ENCODE measurements at regions not wholly inside any gene's neighbourhood (a gene's known extent, or its start where the extent isn't known, plus 50 kb on each side); places are given as distances from the start of the nearest gene placed in this dataset.

DNA sequence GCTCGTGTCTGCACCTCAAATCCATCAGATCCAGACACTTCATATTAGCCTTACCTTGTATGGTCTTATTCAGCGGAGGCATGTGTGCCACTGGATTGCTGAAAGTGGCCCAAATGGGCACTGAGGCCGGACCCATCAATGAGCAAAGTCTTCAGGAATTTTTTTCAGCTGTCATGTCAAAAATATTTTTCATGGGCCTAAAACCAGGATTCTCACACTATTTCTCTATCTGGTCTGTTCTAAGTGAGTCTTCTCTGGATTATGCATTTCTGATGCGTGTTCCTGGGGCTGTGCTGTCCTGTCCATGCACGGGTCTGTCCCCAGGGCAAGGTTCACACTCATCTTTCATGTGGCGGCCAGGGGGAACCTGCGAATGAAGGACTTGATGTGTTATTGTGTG, 94.6 kb downstream of the KCNA5 start:
- no peak for DNase-seq (ENCODE audit: extremely low read depth, low read depth)
- TF ChIP-seq, protein P1, sequence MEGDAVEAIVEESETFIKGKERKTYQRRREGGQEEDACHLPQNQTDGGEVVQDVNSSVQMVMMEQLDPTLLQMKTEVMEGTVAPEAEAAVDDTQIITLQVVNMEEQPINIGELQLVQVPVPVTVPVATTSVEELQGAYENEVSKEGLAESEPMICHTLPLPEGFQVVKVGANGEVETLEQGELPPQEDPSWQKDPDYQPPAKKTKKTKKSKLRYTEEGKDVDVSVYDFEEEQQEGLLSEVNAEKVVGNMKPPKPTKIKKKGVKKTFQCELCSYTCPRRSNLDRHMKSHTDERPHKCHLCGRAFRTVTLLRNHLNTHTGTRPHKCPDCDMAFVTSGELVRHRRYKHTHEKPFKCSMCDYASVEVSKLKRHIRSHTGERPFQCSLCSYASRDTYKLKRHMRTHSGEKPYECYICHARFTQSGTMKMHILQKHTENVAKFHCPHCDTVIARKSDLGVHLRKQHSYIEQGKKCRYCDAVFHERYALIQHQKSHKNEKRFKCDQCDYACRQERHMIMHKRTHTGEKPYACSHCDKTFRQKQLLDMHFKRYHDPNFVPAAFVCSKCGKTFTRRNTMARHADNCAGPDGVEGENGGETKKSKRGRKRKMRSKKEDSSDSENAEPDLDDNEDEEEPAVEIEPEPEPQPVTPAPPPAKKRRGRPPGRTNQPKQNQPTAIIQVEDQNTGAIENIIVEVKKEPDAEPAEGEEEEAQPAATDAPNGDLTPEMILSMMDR (IDR thresholded peaks at IDR 0.05; ENCODE audit: low read depth, low read length, missing control alignments): no peak
- no peak overlapping the region for H3K4me3 ChIP-seq (replicated peaks; ENCODE audit: low read depth, low read length)

DNA sequence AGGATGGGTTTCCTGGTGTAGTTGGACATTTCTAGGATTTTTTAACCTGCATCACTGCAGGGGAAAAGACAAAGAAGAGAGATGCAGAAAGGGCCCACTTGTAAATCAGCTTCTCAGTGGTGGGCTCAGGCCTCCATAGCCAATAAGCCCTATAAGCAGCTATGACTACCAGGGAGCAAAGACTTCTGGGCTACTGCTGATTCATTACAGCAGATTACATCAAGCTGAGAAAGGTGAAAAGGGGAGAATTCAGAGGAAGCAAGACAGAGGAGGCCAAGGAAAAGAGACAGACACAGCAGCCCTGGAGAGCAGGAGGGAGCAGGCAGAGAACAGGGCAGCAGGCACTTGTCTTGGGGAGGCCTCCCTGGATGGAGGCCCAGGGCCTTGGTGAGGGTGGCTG, 95.2 kb downstream of the KCNA5 start:
- TF ChIP-seq, protein P1 (IDR thresholded peaks at IDR 0.05; ENCODE audit: low read depth, low read length, missing control alignments): no peak
- no peak for DNase-seq (ENCODE audit: extremely low read depth, low read depth)
- H3K4me3 ChIP-seq (replicated peaks; ENCODE audit: low read depth, low read length): no peak overlapping the region

DNA sequence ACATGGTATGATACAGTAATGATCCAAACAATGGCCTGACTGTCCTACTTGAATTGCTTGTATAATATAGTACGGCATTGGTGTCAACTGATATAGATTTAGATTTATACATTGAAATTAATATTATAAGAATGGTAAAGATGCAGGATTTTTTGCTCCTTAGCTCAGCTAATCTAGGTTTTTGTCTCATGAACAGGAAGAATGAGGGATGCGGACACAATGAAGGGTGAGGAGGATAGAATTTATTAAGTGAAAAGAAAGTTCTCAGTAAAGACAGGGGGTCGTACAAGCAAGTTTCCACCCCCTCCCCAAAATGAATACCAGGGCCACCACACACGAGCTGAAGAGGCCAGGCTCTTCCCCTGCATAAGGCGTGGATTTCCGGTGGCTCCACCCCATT, 96.1 kb downstream of the KCNA5 start:
- DNase-seq (ENCODE audit: extremely low read depth, low read depth): no peak
- H3K4me3 ChIP-seq (replicated peaks; ENCODE audit: low read depth, low read length): no peak overlapping the region
- TF ChIP-seq, protein P1 (IDR thresholded peaks at IDR 0.05; ENCODE audit: low read depth, low read length, missing control alignments): no peak

DNA sequence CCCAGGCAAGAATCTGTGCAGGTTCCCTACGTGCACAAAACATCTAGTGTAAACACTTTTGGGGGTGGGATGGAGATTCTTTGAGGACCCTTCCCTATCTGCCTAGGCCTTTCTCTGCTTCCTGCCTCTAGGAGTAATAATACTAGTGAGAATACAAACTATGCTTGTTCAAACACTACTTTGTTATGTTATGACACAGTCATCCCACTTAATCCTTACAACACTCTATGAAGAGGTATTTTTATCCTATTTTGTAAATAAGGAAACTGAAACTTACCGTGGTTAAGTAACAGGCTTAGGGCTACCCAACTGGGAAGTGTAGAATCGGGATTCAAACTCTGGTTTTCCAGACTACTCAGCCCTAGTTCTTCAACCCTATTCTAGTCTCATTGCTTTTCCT, 96.5 kb downstream of the KCNA5 start:
- TF ChIP-seq, protein P1 (IDR thresholded peaks at IDR 0.05; ENCODE audit: low read depth, low read length, missing control alignments): no peak
- no peak overlapping the region for H3K4me3 ChIP-seq (replicated peaks; ENCODE audit: low read depth, low read length)
- no peak for DNase-seq (ENCODE audit: extremely low read depth, low read depth)

DNA sequence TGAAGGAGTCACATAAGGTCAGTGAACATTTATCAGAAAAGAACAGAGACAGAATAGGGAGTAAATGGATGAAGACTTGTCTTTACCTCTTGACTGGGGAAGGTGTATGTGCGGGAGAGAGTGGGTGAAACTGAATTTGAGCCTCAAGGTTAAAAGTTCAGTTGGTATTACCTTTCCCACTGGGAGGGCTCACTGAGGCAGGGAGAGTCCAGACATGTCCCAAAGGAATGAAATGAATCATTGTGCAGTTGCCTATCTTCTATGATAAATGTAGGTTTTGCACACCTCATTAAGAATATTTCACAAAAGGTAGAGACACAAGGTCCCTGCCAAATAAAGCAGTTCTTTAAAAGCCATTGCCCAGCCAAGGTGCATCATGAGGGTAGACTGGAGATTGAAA, 105.2 kb downstream of the KCNA5 start:
- H3K4me3 ChIP-seq (replicated peaks; ENCODE audit: low read depth, low read length): no peak overlapping the region
- TF ChIP-seq, protein P1 (IDR thresholded peaks at IDR 0.05; ENCODE audit: low read depth, low read length, missing control alignments): no peak
- no peak for DNase-seq (ENCODE audit: extremely low read depth, low read depth)

DNA sequence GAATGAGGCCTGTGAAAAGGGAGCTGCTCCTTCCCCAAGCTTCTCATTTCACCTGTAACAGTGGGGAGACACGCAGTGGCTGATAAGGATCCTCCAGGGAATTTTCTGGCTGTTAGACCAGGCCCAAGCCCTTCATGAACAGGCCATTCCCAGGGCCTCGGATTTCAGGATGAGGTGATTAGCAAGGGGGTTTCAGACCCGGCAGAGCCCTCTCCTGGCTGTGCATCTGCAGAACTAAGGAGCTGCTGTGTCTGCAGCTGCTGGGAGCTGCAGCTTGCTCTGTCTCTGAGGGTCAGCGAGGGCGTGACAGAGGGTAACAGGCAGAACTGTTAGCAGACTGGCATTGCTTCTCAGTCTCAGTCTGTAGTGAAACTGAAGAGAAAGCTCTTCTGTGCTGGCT, 110.4 kb downstream of the KCNA5 start:
- no peak overlapping the region for H3K4me3 ChIP-seq (replicated peaks; ENCODE audit: low read depth, low read length)
- TF ChIP-seq, protein P1 (IDR thresholded peaks at IDR 0.05; ENCODE audit: low read depth, low read length, missing control alignments): peak; percentile 9
- no peak for DNase-seq (ENCODE audit: extremely low read depth, low read depth)

DNA sequence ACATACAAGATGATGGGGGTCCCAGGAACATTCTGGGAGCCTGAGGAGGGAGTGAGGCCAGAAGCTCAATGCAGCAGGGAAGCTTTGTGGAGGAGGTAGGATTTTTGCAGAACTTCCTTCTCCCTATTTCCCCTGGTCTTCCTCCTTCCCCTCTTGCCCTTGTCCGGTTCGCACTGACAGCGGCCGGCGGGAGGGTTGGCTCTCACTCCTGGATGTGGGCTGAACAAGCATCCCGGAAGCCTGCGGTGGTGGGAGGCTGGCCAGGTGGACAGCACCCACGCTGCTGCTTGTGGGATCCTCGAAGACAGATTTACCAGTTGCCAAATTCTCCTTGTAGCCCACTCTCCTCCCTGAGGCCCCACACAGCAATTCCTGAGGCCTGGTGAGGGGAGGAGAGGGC, 112.2 kb downstream of the KCNA5 start:
- H3K4me3 ChIP-seq (replicated peaks; ENCODE audit: low read depth, low read length): no peak overlapping the region
- TF ChIP-seq, protein P1 (IDR thresholded peaks at IDR 0.05; ENCODE audit: low read depth, low read length, missing control alignments): no peak
- DNase-seq (ENCODE audit: extremely low read depth, low read depth): no peak
